Common myeloid progenitor, CD34-positive (primary cell): ENCODE measurements at regions not wholly inside any gene's neighbourhood (a gene's known extent, or its start where the extent isn't known, plus 50 kb on each side); places are given as distances from the start of the nearest gene placed in this dataset.

Source experiments
- CTCF ChIA-PET: fragments of 350-600 bp; sonication (Branson Sonifier 250); formaldehyde crosslinking; loops from one replicate; lab custom pipeline; 2021; ENCODE audit warnings: antibody characterized with exemption; lab: Charles Lee
- POLR2A ChIA-PET: fragments of 350-600 bp; sonication (Branson Sonifier 250); formaldehyde crosslinking; loops from one replicate; lab custom pipeline; 2021; ENCODE audit warnings: antibody characterized with exemption; lab: Charles Lee
- DNase-seq, 3 donors: peaks; one replicate each; pipeline versions ENCODE4 v3.0.0 to v3.0.0-alpha.2; 2013
- H3K27ac ChIP-seq, 2 experiments: 1 replicate in 1 of 2; 2 replicates in 1 of 2; pipeline ENCODE4 v1.7.0; 2013; ENCODE audit warnings: inconsistent platforms in 2 of 2, low read length in 2 of 2, mild to moderate bottlenecking in 2 of 2, low read depth in 1 of 2, moderate library complexity in 1 of 2; ENCODE audit not compliant: severe bottlenecking in 2 of 2, insufficient read depth in 1 of 2, poor library complexity in 1 of 2
- H3K27me3 ChIP-seq, 5 experiments: replicated peaks in 2 of 5; 1 replicate in 3 of 5; 2 replicates in 2 of 5; pipeline versions ENCODE4 v1.6.1 to v1.7.0; 2013; ENCODE audit warnings: low read length in 4 of 5, mild to moderate bottlenecking in 2 of 5, moderate library complexity in 2 of 5, inconsistent platforms in 1 of 5; ENCODE audit not compliant: insufficient read depth in 5 of 5, control insufficient read depth in 4 of 5
- H3K36me3 ChIP-seq, 4 experiments: 1 replicate in 2 of 4; 2 replicates in 2 of 4; pipeline versions ENCODE4 v1.6.1 to v1.7.0; 2013; ENCODE audit warnings: low read length in 3 of 4, control low read depth in 1 of 4, mild to moderate bottlenecking in 1 of 4; ENCODE audit not compliant: control insufficient read depth in 4 of 4, insufficient read depth in 4 of 4
- H3K4me1 ChIP-seq, 4 experiments: 1 replicate in 3 of 4; 2 replicates in 1 of 4; pipeline versions ENCODE4 v1.6.1 to v1.7.1; 2013; ENCODE audit warnings: low read length in 3 of 4, mild to moderate bottlenecking in 3 of 4, control low read depth in 1 of 4, inconsistent platforms in 1 of 4, moderate library complexity in 1 of 4; ENCODE audit not compliant: control insufficient read depth in 4 of 4, insufficient read depth in 4 of 4; ENCODE audit errors: control extremely low read depth in 1 of 4
- H3K4me3 ChIP-seq, 7 experiments: 1 replicate in 4 of 7; 2 replicates in 3 of 7; pipeline versions ENCODE4 v1.5.1 to v1.7.0; 2013; ENCODE audit warnings: mild to moderate bottlenecking in 7 of 7, low read length in 6 of 7, moderate library complexity in 6 of 7, inconsistent platforms in 2 of 7, low read depth in 2 of 7, control low read depth in 1 of 7; ENCODE audit not compliant: insufficient read depth in 4 of 7, control insufficient read depth in 1 of 7; ENCODE audit errors: extremely low read depth in 1 of 7
- H3K9me3 ChIP-seq, 5 experiments: 1 replicate in 4 of 5; 2 replicates in 1 of 5; pipeline versions ENCODE4 v1.6.1 to v1.7.1; 2013; ENCODE audit warnings: low read length in 4 of 5, mild to moderate bottlenecking in 2 of 5, inconsistent platforms in 1 of 5, low read depth in 1 of 5, moderate library complexity in 1 of 5; ENCODE audit not compliant: control insufficient read depth in 4 of 5, insufficient read depth in 2 of 5; ENCODE audit errors: control extremely low read depth in 1 of 5
- WGBS: methylation state at CpG from one replicate; pipeline ENCODE4 v1.1.5; 2013; ENCODE audit not compliant: insufficient coverage; 5-methylcytosine and 5-hydroxymethylcytosine counted together

DNA sequence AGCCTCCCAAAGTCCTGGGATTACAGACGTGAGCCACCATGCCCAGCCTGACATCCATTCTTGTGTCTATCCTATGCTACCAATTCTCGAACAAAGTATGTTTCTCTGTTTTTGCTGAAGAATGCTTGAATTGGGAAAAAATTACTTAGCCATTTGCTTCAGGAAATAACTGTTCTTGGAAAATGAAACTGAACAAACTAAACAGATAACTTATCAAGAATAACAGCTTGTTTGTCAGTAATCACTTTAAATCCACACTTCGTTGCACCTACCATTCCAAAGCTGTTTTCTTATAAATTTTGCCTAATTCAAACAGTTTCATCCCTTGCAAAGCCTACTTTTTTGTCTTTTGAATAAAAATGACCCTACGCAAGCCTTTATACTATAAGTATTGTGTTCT, 672.9 kb downstream of the SUCLG1 start:
- H3K27ac ChIP-seq, result no peak overlapping the region
- CTCF ChIA-PET, result interaction anchor here (1.1 kb wide), 1 partner anchor 15 kb away, joined by 3 read pairs; no protein-coding TSS in a partner anchor
- no CpG with 5 or more reads among the region's 4 CpGs for WGBS
- no peaks in the 10 kb centered on the region for H3K9me3 ChIP-seq
- H3K4me3 ChIP-seq, result no peak overlapping the region
- POLR2A ChIA-PET, result no interaction called here
- H3K27me3 ChIP-seq, result no peaks in the 10 kb centered on the region
- no peaks in the 10 kb centered on the region for H3K4me1 ChIP-seq
- no peak for DNase-seq
- no peaks in the 10 kb centered on the region for H3K36me3 ChIP-seq

DNA sequence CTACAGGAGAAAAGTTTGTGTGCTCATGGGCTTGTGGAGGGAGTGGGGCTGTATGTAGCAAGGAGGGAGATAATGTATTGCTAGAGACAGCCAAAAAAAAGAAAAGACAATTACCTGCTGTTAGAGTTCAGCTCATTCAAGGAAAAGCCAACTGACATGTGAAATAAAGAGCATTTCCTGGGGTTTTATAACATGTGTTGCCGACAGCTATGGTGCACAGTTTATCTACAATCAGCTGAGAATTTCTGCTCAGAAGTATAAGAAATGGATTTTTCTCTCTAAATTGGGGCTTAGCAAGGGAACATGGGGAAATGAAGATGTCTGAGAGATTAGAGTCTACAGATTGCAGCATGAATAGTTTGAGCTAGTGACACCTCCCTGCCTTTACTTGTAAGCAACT, 674.1 kb downstream of the SUCLG1 start:
- H3K4me3 ChIP-seq, result no peak overlapping the region
- H3K27me3 ChIP-seq, result no peaks in the 10 kb centered on the region
- no peak for DNase-seq
- POLR2A ChIA-PET, result no interaction called here
- 8% methylated on average over 1 of the region's 1 CpG for WGBS
- H3K4me1 ChIP-seq, result no peaks in the 10 kb centered on the region
- CTCF ChIA-PET, result interaction anchor here (1.1 kb wide), 1 partner anchor 16 kb away, joined by 3 read pairs; no protein-coding TSS in a partner anchor
- no peaks in the 10 kb centered on the region for H3K36me3 ChIP-seq
- no peaks in the 10 kb centered on the region for H3K9me3 ChIP-seq
- H3K27ac ChIP-seq, result no peak overlapping the region

DNA sequence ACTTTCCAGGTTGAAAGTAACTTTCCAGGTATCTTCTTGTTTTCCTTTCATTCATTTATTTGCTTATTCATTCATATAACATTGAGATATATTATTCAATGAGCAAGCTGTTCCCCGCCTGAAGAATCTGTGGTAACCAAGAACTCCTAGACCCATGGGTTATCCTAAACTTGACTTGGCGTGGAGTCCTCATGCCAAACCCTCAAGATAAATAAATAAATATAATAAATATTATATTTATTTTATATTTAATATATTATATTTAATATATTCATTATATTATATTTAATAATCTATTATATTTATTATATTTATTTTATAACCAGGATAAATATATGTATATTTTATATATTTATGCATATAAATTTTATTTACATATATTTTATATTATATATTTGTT, 674.8 kb downstream of the SUCLG1 start:
- ChIA-PET CTCF (no interaction called here), POLR2A (no interaction called here)
- Histone ChIP-seq H3K27ac (no peak overlapping the region), H3K4me3 (no peak overlapping the region), H3K4me1 (no peaks in the 10 kb centered on the region), H3K36me3 (no peaks in the 10 kb centered on the region), H3K9me3 (no peaks in the 10 kb centered on the region), H3K27me3 (no peaks in the 10 kb centered on the region)
- no CpG with 5 or more reads among the region's 2 CpGs for WGBS
- no peak for DNase-seq

GRCh38 chr2:83782122-83782521, 677.0 kb downstream of the SUCLG1 start:
- DNase-seq, result no peak
- no CpG with 5 or more reads among the region's 4 CpGs for WGBS
- CTCF ChIA-PET, result no interaction called here
- H3K4me3 ChIP-seq, result no peak overlapping the region
- no peaks in the 10 kb centered on the region for H3K36me3 ChIP-seq
- no peaks in the 10 kb centered on the region for H3K4me1 ChIP-seq
- H3K27me3 ChIP-seq, result no peaks in the 10 kb centered on the region
- H3K9me3 ChIP-seq, result no peaks in the 10 kb centered on the region
- H3K27ac ChIP-seq, result no peak overlapping the region
- POLR2A ChIA-PET, result no interaction called here

GRCh38 chr2:83764447-83765005, 694.6 kb downstream of the SUCLG1 start:
- CTCF ChIA-PET, result interaction anchor here (0.6 to 0.7 kb wide), 2 partner anchors 81 to 1356 kb away, joined by 3 read pairs; no protein-coding TSS in a partner anchor
- Histone ChIP-seq H3K4me1 (no peaks in the 10 kb centered on the region), H3K27ac (no peak overlapping the region), H3K9me3 (peaks cover 0 to 11% (median 0%) of the 10 kb centered on the region in 5 experiments), H3K27me3 (no peaks in the 10 kb centered on the region), H3K4me3 (no peak overlapping the region), H3K36me3 (no peaks in the 10 kb centered on the region)
- WGBS, result 96% methylated on average over 4 of the region's 5 CpGs
- POLR2A ChIA-PET, result no interaction called here
- DNase-seq, result no peak

DNA sequence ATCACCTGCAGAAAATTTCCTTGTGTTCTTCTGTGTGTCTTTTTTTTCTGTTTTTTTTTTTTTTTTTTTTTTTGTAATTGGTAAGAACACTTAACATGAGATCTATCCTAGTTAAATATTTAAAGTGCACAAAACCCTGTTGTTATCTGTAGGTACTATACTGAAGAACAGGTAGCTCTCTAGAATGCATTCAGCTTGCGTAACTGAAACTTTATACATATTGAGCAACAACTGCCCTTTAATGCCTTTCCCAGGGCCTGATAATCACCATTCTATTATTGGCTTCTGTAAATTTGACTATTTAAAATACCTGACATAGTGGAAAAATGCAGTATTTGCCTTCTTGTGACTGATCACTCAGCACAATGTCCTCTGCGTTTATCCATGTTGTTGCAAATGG, 701.8 kb downstream of the SUCLG1 start:
- Histone ChIP-seq H3K27me3 (no peaks in the 10 kb centered on the region), H3K36me3 (no peaks in the 10 kb centered on the region), H3K9me3 (peaks cover 0 to 9% (median 2%) of the 10 kb centered on the region in 5 experiments), H3K4me3 (no peak overlapping the region), H3K4me1 (no peaks in the 10 kb centered on the region), H3K27ac (no peak overlapping the region)
- ChIA-PET CTCF (no interaction called here), POLR2A (interaction anchor here (0.6 kb wide), 1 partner anchor 1960 kb away, joined by 3 read pairs; no protein-coding TSS in a partner anchor)
- WGBS, result no CpG with 5 or more reads among the region's 2 CpGs
- DNase-seq, result no peak

DNA sequence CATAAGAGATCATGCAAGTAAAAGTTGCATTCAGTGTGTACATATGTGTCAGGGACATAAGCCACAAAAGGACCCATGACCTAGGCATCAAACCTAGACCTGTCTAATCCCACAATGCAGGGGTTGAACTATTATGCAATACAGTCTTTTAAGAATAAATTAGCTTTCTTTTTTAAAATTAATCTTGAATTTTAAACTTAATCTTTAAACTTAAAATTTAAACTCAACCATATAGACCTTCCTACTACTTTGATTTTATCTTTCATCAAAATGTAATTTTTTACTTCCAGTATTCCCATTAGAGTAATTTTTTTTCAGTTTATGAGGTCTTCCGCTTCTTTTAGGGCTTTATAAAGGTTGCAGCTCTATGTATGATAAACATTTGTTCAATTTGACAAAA, 702.9 kb downstream of the SUCLG1 start:
- H3K27me3 ChIP-seq, result no peaks in the 10 kb centered on the region
- H3K4me3 ChIP-seq, result no peak overlapping the region
- no peaks in the 10 kb centered on the region for H3K36me3 ChIP-seq
- H3K4me1 ChIP-seq, result no peaks in the 10 kb centered on the region
- no CpG with 5 or more reads among the region's 1 CpG for WGBS
- ChIA-PET POLR2A (no interaction called here), CTCF (interaction anchor here (0.5 kb wide), 1 partner anchor 79 kb away, joined by 3 read pairs; no protein-coding TSS in a partner anchor)
- peaks cover 0 to 8% (median 2%) of the 10 kb centered on the region in 5 experiments for H3K9me3 ChIP-seq
- DNase-seq, result no peak
- H3K27ac ChIP-seq, result no peak overlapping the region
